HG02885 (cell line): ENCODE measurements at regions not wholly inside any gene's neighbourhood (a gene's known extent, or its start where the extent isn't known, plus 50 kb on each side); places are given as distances from the start of the nearest gene placed in this dataset.
"Not testable (repeated sequence)": the region's sequence is repeated elsewhere in the genome, so short reads cannot be mapped to it uniquely, and the experiment has no call there.

Experiments
- ATAC-seq: cut with Tn5 transposase; IDR thresholded peaks from one replicate; pipeline ENCODE4 v1.9.1; 2021; ENCODE audit warnings: mild to moderate bottlenecking; ENCODE audit not compliant: unreplicated experiment, poor library complexity

- ATAC-seq: no peak
Observed at GRCh38 chr13:80189889-80190597, 150.9 kb downstream of the SPRY2 start.

DNA sequence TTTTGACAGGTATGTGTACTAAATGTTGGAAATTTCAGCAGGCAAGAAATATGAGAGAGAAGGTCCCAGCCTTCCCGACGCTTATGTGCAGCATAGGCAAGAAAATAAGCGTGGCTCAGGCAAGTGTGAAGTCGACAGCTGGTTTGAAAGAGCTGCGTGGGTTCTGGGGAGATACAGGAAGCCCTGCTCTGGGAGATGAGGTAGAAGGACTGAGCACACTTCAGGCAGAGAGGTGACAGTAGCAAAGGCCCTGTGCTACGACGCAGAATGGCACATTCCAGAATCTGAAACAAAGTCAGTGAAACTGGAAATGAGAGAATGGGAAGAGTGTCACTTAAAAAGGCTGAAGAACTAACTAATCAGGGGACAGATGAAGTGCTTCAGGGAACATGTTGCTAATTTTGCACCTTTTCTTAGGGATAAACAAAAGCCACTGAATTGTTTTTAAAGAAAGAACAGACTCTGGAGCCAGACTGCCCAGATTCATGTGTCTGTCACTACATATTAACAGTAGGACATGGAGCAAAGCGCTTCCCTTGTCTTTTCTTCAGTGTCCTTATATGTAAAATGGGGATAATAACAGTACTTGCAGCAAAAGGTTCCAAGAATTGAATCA is 160.1 kb downstream of the SPRY2 start:
- no peak for ATAC-seq

- ATAC-seq: no peak
Observed at GRCh38 chr13:80177327-80177726, 163.6 kb downstream of the SPRY2 start.

- no peak for ATAC-seq
Observed at GRCh38 chr13:80173224-80173623, 167.7 kb downstream of the SPRY2 start.

- ATAC-seq: no peak
Observed at GRCh38 chr13:80171096-80171495, 169.8 kb downstream of the SPRY2 start.

DNA sequence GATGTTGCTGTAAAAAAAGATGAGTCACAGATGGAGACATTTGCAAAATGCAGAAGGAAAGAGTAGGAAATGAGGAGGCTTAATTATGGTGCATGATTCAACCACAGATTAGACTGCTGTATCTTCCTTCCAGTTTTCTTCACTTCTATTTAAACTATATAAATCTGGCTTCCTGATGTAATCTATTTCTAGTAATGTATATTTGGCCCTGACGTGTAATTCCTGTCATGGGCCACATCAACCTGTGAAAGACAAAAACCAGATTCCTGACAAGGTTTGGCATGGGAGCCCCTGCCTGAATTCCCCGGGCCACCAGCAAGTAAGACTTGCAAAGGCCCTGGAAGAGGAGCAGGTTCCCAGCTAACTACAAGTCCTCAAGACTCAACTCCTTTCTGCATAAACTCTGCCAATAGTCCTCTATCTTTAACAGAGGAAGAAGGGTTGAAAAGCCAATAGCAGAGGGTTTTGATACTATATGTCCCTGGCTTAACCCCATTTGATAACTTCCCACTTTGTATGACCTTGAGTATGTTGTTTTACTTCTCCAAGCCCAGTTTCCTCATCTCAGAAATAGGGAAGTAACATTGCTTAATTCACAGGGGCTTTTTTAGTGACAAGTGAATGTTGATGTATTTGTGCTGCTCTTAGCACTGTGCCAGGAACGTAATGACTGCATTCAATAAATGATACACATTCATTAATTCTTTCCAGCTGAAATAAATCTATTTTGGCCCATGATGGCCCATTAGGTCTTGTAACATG is 172.7 kb downstream of the SPRY2 start:
- ATAC-seq: no peak

- no peak for ATAC-seq
Observed at GRCh38 chr13:80166352-80166751, 174.6 kb downstream of the SPRY2 start.

- no peak for ATAC-seq
Observed at GRCh38 chr13:80164462-80164861, 176.5 kb downstream of the SPRY2 start.

DNA sequence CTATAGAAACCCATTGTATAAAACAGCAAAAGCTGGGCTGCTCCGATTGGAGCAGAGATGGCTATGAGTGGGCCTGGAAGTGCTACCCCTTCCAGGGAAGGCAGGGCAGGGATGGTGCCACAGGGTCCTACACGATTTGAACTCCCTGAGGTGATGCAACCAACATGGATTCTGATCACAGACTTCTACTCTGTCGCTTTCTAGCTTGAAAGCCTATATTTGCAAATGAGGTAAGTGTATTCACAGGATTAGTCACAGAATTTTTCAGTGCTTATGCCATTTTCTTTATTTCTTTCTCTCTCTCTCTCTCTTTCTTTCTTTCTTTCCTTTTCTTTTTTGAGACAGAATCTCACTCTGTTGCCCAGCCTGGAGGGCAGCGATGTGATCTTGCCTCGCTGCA is 179.0 kb downstream of the SPRY2 start:
- ATAC-seq: no peak

GRCh38 chr13:80161219-80161618 is 179.7 kb downstream of the SPRY2 start:
- ATAC-seq: no peak

DNA sequence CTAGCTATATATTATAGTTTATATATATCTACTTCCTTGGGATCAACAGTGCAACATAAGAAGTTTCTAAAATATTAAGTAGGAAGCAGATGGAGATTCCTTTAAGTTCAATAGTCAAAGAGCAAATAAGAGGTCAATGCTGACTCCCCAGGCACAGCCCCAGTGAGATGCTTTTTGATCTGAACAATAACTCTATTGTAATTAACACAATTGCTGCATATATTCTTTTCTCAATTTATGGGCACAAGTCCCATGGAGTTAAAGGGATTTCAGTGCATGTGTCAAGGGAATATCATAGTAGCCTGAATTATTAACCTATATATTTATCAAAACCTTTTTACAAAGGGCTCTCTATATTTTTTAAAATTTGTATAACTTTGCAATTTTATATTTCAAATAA is 180.8 kb downstream of the SPRY2 start:
- ATAC-seq: no peak

GRCh38 chr13:80157261-80157932 is 183.5 kb downstream of the SPRY2 start:
- ATAC-seq: no peak

- ATAC-seq: not testable (repeated sequence)
Observed at GRCh38 chr13:80152142-80152541, 188.8 kb downstream of the SPRY2 start.

- ATAC-seq: no peak
Observed at GRCh38 chr13:80151016-80151415, 189.9 kb downstream of the SPRY2 start.

- no peak for ATAC-seq
Observed at GRCh38 chr13:80149736-80150135, 191.2 kb downstream of the SPRY2 start.

DNA sequence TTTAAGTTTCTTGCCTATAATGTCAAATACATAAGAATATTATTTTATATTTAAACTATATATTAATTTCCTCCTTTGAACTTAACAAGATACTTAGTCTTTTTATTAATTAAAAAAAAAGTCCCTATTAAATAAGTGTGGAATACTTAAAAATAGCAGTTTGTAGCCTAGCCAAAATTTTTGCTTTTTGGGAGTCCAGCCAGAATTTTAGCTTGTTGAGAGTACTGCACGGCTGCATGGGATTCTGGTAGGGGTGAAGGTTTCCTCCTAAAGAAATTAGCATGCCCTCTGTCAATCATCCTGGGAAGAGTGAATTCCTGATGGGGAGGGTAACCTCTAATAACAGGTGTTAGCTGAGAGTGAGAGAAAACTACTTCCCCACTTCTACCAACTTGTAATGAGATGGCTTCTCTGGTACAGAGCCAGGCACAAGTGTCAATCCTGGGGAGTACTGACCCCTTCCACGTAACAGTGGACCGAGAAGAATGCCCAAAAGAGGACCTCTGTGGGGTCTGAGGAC is 195.7 kb downstream of the SPRY2 start:
- no peak for ATAC-seq

- ATAC-seq: no peak
Observed at GRCh38 chr13:80144493-80144892, 196.4 kb downstream of the SPRY2 start.

DNA sequence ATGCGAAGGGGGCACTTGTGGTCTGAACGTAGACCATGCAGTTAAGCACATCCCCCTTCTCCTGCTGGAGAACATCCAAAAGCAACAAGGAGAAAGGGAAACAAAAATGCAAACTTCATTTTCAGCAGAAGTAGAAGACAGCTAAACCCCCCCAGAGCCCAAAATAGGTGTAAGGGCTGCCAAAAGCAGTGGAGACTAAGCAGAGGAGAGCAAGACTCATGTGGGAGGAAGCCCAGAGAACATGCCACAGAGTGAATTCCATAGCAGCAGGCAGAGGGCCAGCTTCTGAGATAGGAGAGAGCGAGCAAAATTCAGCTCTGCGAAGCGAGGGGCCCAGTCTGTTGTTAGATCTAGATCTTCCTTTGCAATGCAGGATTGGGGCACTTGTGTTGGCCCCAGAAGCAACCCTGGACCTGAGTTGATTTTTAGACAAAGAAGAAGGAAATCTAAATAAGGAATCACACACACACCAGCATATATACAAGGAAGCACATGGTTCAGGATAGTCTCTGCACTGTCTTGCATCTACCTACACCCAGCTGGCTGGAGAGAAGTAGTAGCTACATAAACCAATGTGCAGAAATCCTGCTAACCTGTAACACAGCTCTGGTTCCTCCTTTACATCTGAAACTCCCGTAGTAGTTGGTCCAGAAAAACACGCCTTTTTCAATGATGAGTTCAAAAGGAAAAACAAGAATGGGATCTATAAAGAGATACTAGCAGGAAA is 199.6 kb downstream of the SPRY2 start:
- ATAC-seq: no peak

DNA sequence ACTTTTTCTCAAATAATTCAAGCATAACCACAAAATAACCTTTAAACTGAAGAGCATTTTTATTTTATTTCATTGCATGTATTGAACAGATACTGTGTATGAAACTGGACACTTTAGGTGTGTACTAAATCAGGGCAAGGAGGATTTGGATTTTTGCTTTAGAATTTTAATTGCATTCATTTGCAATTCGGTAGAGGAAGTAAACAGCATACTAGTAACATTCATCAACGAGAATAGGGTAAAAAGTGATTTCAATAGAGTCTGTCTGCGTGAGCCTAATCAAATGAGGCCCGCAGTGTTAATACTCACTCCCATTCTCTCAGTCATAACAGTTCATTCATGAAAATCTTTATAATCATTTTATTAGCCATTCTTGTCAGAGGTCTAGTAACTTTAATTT is 200.2 kb downstream of the SPRY2 start:
- ATAC-seq: no peak

DNA sequence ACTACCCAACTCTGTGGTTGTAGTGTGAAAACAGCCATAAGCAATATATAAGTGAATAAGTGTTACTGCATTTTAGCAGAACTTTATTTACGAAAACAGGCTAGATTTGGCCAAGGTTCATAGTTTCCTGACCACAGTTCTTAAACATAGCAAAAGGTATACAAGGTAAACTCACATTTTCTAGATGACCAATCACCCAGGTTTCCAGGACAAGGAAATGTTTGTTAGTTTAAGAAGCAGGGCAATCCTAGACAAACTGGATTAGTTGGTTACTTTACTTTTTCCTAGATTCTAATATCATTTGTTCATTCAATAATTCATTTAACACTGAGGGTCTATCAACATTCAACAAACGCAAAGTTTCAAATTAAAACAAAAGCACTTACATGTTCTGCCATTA is 201.7 kb downstream of the SPRY2 start:
- ATAC-seq: no peak
